ENCODE measurements at regions not wholly inside any gene's neighbourhood (a gene's known extent, or its start where the extent isn't known, plus 50 kb on each side); places are given as distances from the start of the nearest gene placed in this dataset.

DNA sequence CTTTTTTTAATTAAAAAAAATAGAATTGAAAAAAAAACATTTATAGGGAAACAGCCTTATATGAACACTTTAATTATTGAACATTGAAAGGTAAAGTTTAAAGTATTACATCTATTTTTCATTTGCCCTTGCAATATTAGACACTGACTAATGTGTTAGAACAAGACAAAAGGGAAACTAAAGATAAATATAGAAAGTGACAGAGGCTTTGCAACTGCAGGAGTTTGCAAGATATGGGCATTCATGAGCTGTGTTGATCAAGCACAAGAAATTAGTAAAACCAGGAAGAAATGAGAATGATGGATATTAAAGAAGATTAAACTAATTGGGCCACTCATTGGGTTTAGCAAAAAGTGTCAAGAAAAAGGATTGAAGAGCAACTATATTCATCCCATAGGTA lies 1097.7 kb upstream of the CELF4 start:
- Histone ChIP-seq H2BK5ac (ENCODE audit: low read length) (no peak overlapping the region), H3K4ac (ENCODE audit: low read length) (no peak overlapping the region), H3K9ac (ENCODE audit: low read depth, low read length, poor library complexity) (no peak overlapping the region), H3K27ac (replicated peaks; ENCODE audit: low read length) (no peak overlapping the region), H2AK5ac (ENCODE audit: low read depth, low read length) (no peak overlapping the region), H2BK12ac (ENCODE audit: low read length) (no peak overlapping the region), H2BK15ac (ENCODE audit: low read length) (no peak overlapping the region), H3K79me1 (ENCODE audit: low read depth, low read length) (no peaks in the 10 kb centered on the region), H2AFZ (ENCODE audit: low read length) (no peak overlapping the region), H3K18ac (ENCODE audit: low read length) (no peak overlapping the region), H2BK120ac (ENCODE audit: low read depth, low read length) (no peak overlapping the region), H4K91ac (ENCODE audit: low read depth, low read length, poor library complexity) (no peak overlapping the region), H3K27me3 (ENCODE audit: control insufficient read depth in 3 of 3, insufficient read depth in 3 of 3, low read depth in 1 of 3, low read length in 3 of 3) (no peaks in the 10 kb centered on the region), H3K4me3 (ENCODE audit: low read length in 2 of 2) (no peak overlapping the region), H3K4me2 (ENCODE audit: insufficient read depth, low read length, poor library complexity, severe bottlenecking) (no peak overlapping the region), H3K36me3 (replicated peaks in 1 of 2; ENCODE audit: control insufficient read depth in 2 of 2, insufficient read depth in 2 of 2, low read length in 2 of 2) (no peaks in the 10 kb centered on the region), H3K9me3 (replicated peaks in 1 of 2; ENCODE audit: control insufficient read depth in 2 of 2, insufficient read depth in 1 of 2, low read depth in 1 of 2, low read length in 2 of 2) (no peaks in the 10 kb centered on the region), H3K4me1 (ENCODE audit: control insufficient read depth in 2 of 2, insufficient read depth in 1 of 2, low read depth in 1 of 2, low read length in 2 of 2) (no peaks in the 10 kb centered on the region), H4K8ac (ENCODE audit: low read depth, low read length) (no peak overlapping the region), H3K14ac (ENCODE audit: low read length) (no peak overlapping the region), H3K23ac (ENCODE audit: low read depth, low read length, poor library complexity) (no peak overlapping the region)
- DNase-seq (ENCODE audit: low spot score): no peak

DNA sequence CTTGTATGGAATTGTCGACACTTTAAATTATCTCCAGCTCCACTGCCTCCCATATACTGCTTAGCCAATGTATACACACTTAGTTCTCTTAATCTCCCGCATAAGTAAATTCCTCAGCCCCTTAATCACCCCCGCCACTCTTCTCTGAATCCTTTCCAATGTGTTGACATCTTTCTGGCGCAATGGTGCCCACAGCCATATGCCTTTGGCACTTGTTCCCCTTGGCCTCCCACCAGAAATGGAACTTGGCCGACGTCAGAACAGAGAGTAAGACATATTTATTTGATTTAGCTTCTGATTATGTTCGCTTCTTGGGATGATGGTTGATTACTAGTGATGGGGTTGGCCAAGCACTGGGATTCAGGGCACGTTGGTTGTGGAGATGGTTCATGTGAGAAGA lies 1089.3 kb upstream of the CELF4 start:
- WGBS, 2 donors (ENCODE audit: extremely low coverage in 2 of 2, insufficient read length in 2 of 2, insufficient replicate concordance in 1 of 2): no CpG with 5 or more reads among the region's 8 CpGs
- Histone ChIP-seq H2BK12ac (ENCODE audit: low read length) (no peak overlapping the region), H2BK5ac (ENCODE audit: low read length) (no peak overlapping the region), H3K36me3 (replicated peaks in 1 of 2; ENCODE audit: control insufficient read depth in 2 of 2, insufficient read depth in 2 of 2, low read length in 2 of 2) (no peaks in the 10 kb centered on the region), H3K4me3 (ENCODE audit: low read length in 2 of 2) (no peak overlapping the region), H3K23ac (ENCODE audit: low read depth, low read length, poor library complexity) (no peak overlapping the region), H3K4ac (ENCODE audit: low read length) (no peak overlapping the region), H2AK5ac (ENCODE audit: low read depth, low read length) (no peak overlapping the region), H3K4me2 (ENCODE audit: insufficient read depth, low read length, poor library complexity, severe bottlenecking) (no peak overlapping the region), H3K9me3 (replicated peaks in 1 of 2; ENCODE audit: control insufficient read depth in 2 of 2, insufficient read depth in 1 of 2, low read depth in 1 of 2, low read length in 2 of 2) (no peaks in the 10 kb centered on the region), H3K27me3 (ENCODE audit: control insufficient read depth in 3 of 3, insufficient read depth in 3 of 3, low read depth in 1 of 3, low read length in 3 of 3) (no peaks in the 10 kb centered on the region), H4K8ac (ENCODE audit: low read depth, low read length) (no peak overlapping the region), H4K91ac (ENCODE audit: low read depth, low read length, poor library complexity) (no peak overlapping the region), H2AFZ (ENCODE audit: low read length) (no peak overlapping the region), H3K18ac (ENCODE audit: low read length) (no peak overlapping the region), H2BK15ac (ENCODE audit: low read length) (no peak overlapping the region), H3K27ac (replicated peaks; ENCODE audit: low read length) (no peak overlapping the region), H3K4me1 (ENCODE audit: control insufficient read depth in 2 of 2, insufficient read depth in 1 of 2, low read depth in 1 of 2, low read length in 2 of 2) (no peaks in the 10 kb centered on the region), H3K9ac (ENCODE audit: low read depth, low read length, poor library complexity) (no peak overlapping the region), H3K14ac (ENCODE audit: low read length) (no peak overlapping the region), H2BK120ac (ENCODE audit: low read depth, low read length) (no peak overlapping the region), H3K79me1 (ENCODE audit: low read depth, low read length) (no peaks in the 10 kb centered on the region)
- DNase-seq (ENCODE audit: low spot score): no peak

GRCh38 chr18:38651736-38652135 lies 1086.1 kb upstream of the CELF4 start:
- Histone ChIP-seq H4K91ac (ENCODE audit: low read depth, low read length, poor library complexity) (no peak overlapping the region), H3K27ac (replicated peaks; ENCODE audit: low read length) (no peak overlapping the region), H2BK120ac (ENCODE audit: low read depth, low read length) (no peak overlapping the region), H3K27me3 (ENCODE audit: control insufficient read depth in 3 of 3, insufficient read depth in 3 of 3, low read depth in 1 of 3, low read length in 3 of 3) (no peaks in the 10 kb centered on the region), H3K9me3 (replicated peaks in 1 of 2; ENCODE audit: control insufficient read depth in 2 of 2, insufficient read depth in 1 of 2, low read depth in 1 of 2, low read length in 2 of 2) (no peaks in the 10 kb centered on the region), H3K14ac (ENCODE audit: low read length) (no peak overlapping the region), H3K4me1 (ENCODE audit: control insufficient read depth in 2 of 2, insufficient read depth in 1 of 2, low read depth in 1 of 2, low read length in 2 of 2) (no peaks in the 10 kb centered on the region), H2BK12ac (ENCODE audit: low read length) (no peak overlapping the region), H3K79me1 (ENCODE audit: low read depth, low read length) (no peaks in the 10 kb centered on the region), H2AFZ (ENCODE audit: low read length) (no peak overlapping the region), H3K9ac (ENCODE audit: low read depth, low read length, poor library complexity) (no peak overlapping the region), H3K4me3 (ENCODE audit: low read length in 2 of 2) (no peak overlapping the region), H3K36me3 (replicated peaks in 1 of 2; ENCODE audit: control insufficient read depth in 2 of 2, insufficient read depth in 2 of 2, low read length in 2 of 2) (no peaks in the 10 kb centered on the region), H4K8ac (ENCODE audit: low read depth, low read length) (no peak overlapping the region), H2BK5ac (ENCODE audit: low read length) (no peak overlapping the region), H3K4ac (ENCODE audit: low read length) (no peak overlapping the region), H3K23ac (ENCODE audit: low read depth, low read length, poor library complexity) (no peak overlapping the region), H3K4me2 (ENCODE audit: insufficient read depth, low read length, poor library complexity, severe bottlenecking) (no peak overlapping the region), H2BK15ac (ENCODE audit: low read length) (no peak overlapping the region), H2AK5ac (ENCODE audit: low read depth, low read length) (no peak overlapping the region), H3K18ac (ENCODE audit: low read length) (no peak overlapping the region)
- WGBS, 2 donors (ENCODE audit: extremely low coverage in 2 of 2, insufficient read length in 2 of 2, insufficient replicate concordance in 1 of 2): no CpG with 5 or more reads among the region's 4 CpGs
- no peak for DNase-seq (ENCODE audit: low spot score)

- no peaks in the 10 kb centered on the region for H3K36me3 ChIP-seq (replicated peaks in 1 of 2; ENCODE audit: control insufficient read depth in 2 of 2, insufficient read depth in 2 of 2, low read length in 2 of 2)
- H3K23ac ChIP-seq (ENCODE audit: low read depth, low read length, poor library complexity): no peak overlapping the region
- no peak overlapping the region for H2AK5ac ChIP-seq (ENCODE audit: low read depth, low read length)
- H3K79me1 ChIP-seq (ENCODE audit: low read depth, low read length): no peaks in the 10 kb centered on the region
- no peak overlapping the region for H2AFZ ChIP-seq (ENCODE audit: low read length)
- no peak for DNase-seq (ENCODE audit: low spot score)
- H3K14ac ChIP-seq (ENCODE audit: low read length): no peak overlapping the region
- H2BK15ac ChIP-seq (ENCODE audit: low read length): no peak overlapping the region
- no peak overlapping the region for H3K4ac ChIP-seq (ENCODE audit: low read length)
- H3K4me1 ChIP-seq (ENCODE audit: control insufficient read depth in 2 of 2, insufficient read depth in 1 of 2, low read depth in 1 of 2, low read length in 2 of 2): no peaks in the 10 kb centered on the region
- WGBS, 2 donors (ENCODE audit: extremely low coverage in 2 of 2, insufficient read length in 2 of 2, insufficient replicate concordance in 1 of 2): no CpG with 5 or more reads among the region's 1 CpG
- H3K9ac ChIP-seq (ENCODE audit: low read depth, low read length, poor library complexity): no peak overlapping the region
- no peaks in the 10 kb centered on the region for H3K9me3 ChIP-seq (replicated peaks in 1 of 2; ENCODE audit: control insufficient read depth in 2 of 2, insufficient read depth in 1 of 2, low read depth in 1 of 2, low read length in 2 of 2)
- H3K27me3 ChIP-seq (ENCODE audit: control insufficient read depth in 3 of 3, insufficient read depth in 3 of 3, low read depth in 1 of 3, low read length in 3 of 3): no peaks in the 10 kb centered on the region
- H3K4me2 ChIP-seq (ENCODE audit: insufficient read depth, low read length, poor library complexity, severe bottlenecking): no peak overlapping the region
- H4K91ac ChIP-seq (ENCODE audit: low read depth, low read length, poor library complexity): no peak overlapping the region
- H3K4me3 ChIP-seq (ENCODE audit: low read length in 2 of 2): no peak overlapping the region
- no peak overlapping the region for H2BK12ac ChIP-seq (ENCODE audit: low read length)
- no peak overlapping the region for H2BK5ac ChIP-seq (ENCODE audit: low read length)
- H2BK120ac ChIP-seq (ENCODE audit: low read depth, low read length): no peak overlapping the region
- no peak overlapping the region for H4K8ac ChIP-seq (ENCODE audit: low read depth, low read length)
- no peak overlapping the region for H3K18ac ChIP-seq (ENCODE audit: low read length)
- H3K27ac ChIP-seq (replicated peaks; ENCODE audit: low read length): no peak overlapping the region
Observed at GRCh38 chr18:38648179-38648578, 1082.6 kb upstream of the CELF4 start.

All from neuronal stem cell (in vitro differentiated cells).